ENCODE measurements at regions not wholly inside any gene's neighbourhood (a gene's known extent, or its start where the extent isn't known, plus 50 kb on each side); places are given as distances from the start of the nearest gene placed in this dataset.

GRCh38 chr10:31242902-31243301, 76.1 kb upstream of the ZEB1 start:
- CTCF ChIA-PET, result no interaction called here
- H3K9me3 ChIP-seq (ENCODE audit: control insufficient read depth in 1 of 2, insufficient read depth in 1 of 2, low read depth in 1 of 2, low read length in 2 of 2), result no peaks in the 10 kb centered on the region
- no peak overlapping the region for H2AFZ ChIP-seq (ENCODE audit: low read depth, low read length, poor library complexity, severe bottlenecking)
- no peaks in the 10 kb centered on the region for H3K9me2 ChIP-seq (ENCODE audit: insufficient read depth)
- H3K79me2 ChIP-seq (ENCODE audit: insufficient read depth, low read length), result no peaks in the 10 kb centered on the region
- H3K9ac ChIP-seq (ENCODE audit: low read length), result no peak overlapping the region
- H3K4me1 ChIP-seq (ENCODE audit: control insufficient read depth in 1 of 2, insufficient read depth in 2 of 2, low read length in 2 of 2), result peaks cover 8 to 15% of the 10 kb centered on the region in 2 experiments; a peak in 3 of 4 replicates
- H3K4me3 ChIP-seq (replicated peaks in 1 of 2; ENCODE audit: low read depth in 1 of 2, low read length in 2 of 2), result no peak overlapping the region
- RAD21 ChIA-PET (ENCODE audit: low non-redundant PET in 1 of 2, low total read pairs in 2 of 2, uncharacterized antibody in 2 of 2, unreplicated experiment in 2 of 2), result interaction anchor here in 1 of 2 experiments (0.6 kb wide), 1 partner anchor 170 kb away, joined by 3 read pairs; no protein-coding TSS in a partner anchor
- H3K4me2 ChIP-seq (ENCODE audit: low read length), result peak overlapping the region; percentile 53
- no TSS peak for BruUV-seq (replicated peaks)
- no peaks in the 10 kb centered on the region for H4K20me1 ChIP-seq (ENCODE audit: insufficient read depth)
- peak; percentile 95 for ATAC-seq
- intact Hi-C loops (cut with micrococcal nuclease), result no loop called here
- no peak overlapping the region for H3K27ac ChIP-seq (ENCODE audit: low read depth, low read length)
- peak; percentile 86 for DNase-seq (ENCODE audit: low read depth, low spot score)
- no peaks in the 10 kb centered on the region for H3K36me3 ChIP-seq (ENCODE audit: control insufficient read depth in 1 of 2, insufficient read depth in 2 of 2, low read length in 2 of 2)
- POLR2A ChIA-PET, result interaction anchor here (0.8 kb wide), 1 partner anchor 129 kb away, joined by 3 read pairs; no protein-coding TSS in a partner anchor
- H3K27me3 ChIP-seq (ENCODE audit: insufficient read depth, low read length), result no peaks in the 10 kb centered on the region
- TF ChIP-seq ELF1 (IDR thresholded peaks at IDR 0.05; ENCODE audit: borderline replicate concordance, low read depth) (no peak), MAX (IDR thresholded peaks at IDR 0.05) (peak; percentile 38; the same call in 1 of the 2 replicates), POLR2AphosphoS5 (IDR thresholded peaks at IDR 0.05; ENCODE audit: low read depth, low read length) (no peak), JUND (IDR thresholded peaks at IDR 0.05) (peak; percentile 92), ZNF274 (IDR thresholded peaks at IDR 0.05; ENCODE audit: low read depth, low read length) (no peak), CTCF (IDR thresholded peaks at IDR 0.05 in 2 of 3, conservative IDR thresholded peaks at IDR 0.05 in 1 of 3; ENCODE audit: borderline replicate concordance in 1 of 3, insufficient read depth in 1 of 3, low read depth in 2 of 3, low read length in 2 of 3) (no peak), TCF7L2 (IDR thresholded peaks at IDR 0.05; ENCODE audit: borderline replicate concordance, extremely low read depth, insufficient read depth, insufficient read length) (peak; percentile 99), SP1 (IDR thresholded peaks at IDR 0.05; ENCODE audit: low read depth) (peak; percentile 69), SIN3A (IDR thresholded peaks at IDR 0.05; ENCODE audit: low read depth) (peak; percentile 62; the same call in 1 of the 2 replicates), EGR1 (IDR thresholded peaks at IDR 0.05; ENCODE audit: low read depth) (peak; percentile 78), ATF3 (IDR thresholded peaks at IDR 0.05) (peak; percentile 27; the same call in 1 of the 2 replicates), EZH2phosphoT487 (IDR thresholded peaks at IDR 0.05; ENCODE audit: borderline replicate concordance) (no peak), POLR2A (IDR thresholded peaks at IDR 0.05; ENCODE audit: borderline replicate concordance, extremely low read depth, insufficient read depth, insufficient read length) (no peak), REST (IDR thresholded peaks at IDR 0.05; ENCODE audit: low read depth) (no peak), SRF (IDR thresholded peaks at IDR 0.05; ENCODE audit: low read depth) (peak; percentile 52; the same call in 1 of the 2 replicates), CBX3 (IDR thresholded peaks at IDR 0.05; ENCODE audit: low read depth) (peak; percentile 87), EZH2 (IDR thresholded peaks at IDR 0.05) (no peak), CEBPB (IDR thresholded peaks at IDR 0.05; ENCODE audit: low read depth) (no peak), YY1 (IDR thresholded peaks at IDR 0.05; ENCODE audit: extremely low read depth, insufficient replicate concordance, low read depth, low read length) (no peak), ZBTB33 (IDR thresholded peaks at IDR 0.05; ENCODE audit: extremely low read depth, insufficient replicate concordance, low read length) (no peak), RAD21 (IDR thresholded peaks at IDR 0.05; ENCODE audit: low read depth) (no peak)
